IMR-90 (cell line): ENCODE measurements at regions not wholly inside any gene's neighbourhood (a gene's known extent, or its start where the extent isn't known, plus 50 kb on each side); places are given as distances from the start of the nearest gene placed in this dataset.
A peak's percentile ranks its signal among the peaks of the same experiment; 100 is the strongest.

Source experiments
- ATAC-seq: fragments of 200-7000 bp; cut with Tn5 transposase; 2 replicates; pipeline ENCODE4 v1.9.1; 2020; ENCODE audit warnings: low read depth, mild to moderate bottlenecking, moderate library complexity
- BruUV-seq: library from RNA; stranded (reverse); fragments of 400-500 nt; replicated peaks from 2 replicates; lab custom pipeline; 2021; lab: Mats Ljungman, UMichigan
- CTCF ChIA-PET: fragments of 300-600 bp; formaldehyde crosslinking; extraction: SDS; loops from one replicate; lab custom pipeline; 2021; ENCODE audit warnings: antibody characterized with exemption; lab: Yijun Ruan, JAX
- POLR2A ChIA-PET: fragments of 300-600 bp; sonication (Branson Sonifier 250); formaldehyde crosslinking; loops from one replicate; lab custom pipeline; 2022; ENCODE audit warnings: antibody characterized with exemption; ENCODE audit not compliant: unreplicated experiment; lab: Charles Lee
- DNase-seq: peaks from one replicate; pipeline ENCODE4 v3.0.0; 2013
- H2AFZ ChIP-seq: replicated peaks from 2 replicates; pipeline ENCODE3; 2013; ENCODE audit warnings: low read length, mild to moderate bottlenecking; ENCODE audit not compliant: poor library complexity
- H2AK5ac ChIP-seq: 2 replicates; pipeline ENCODE4 v1.6.1; 2013; ENCODE audit warnings: low read depth, low read length, inconsistent platforms
- H2AK9ac ChIP-seq: replicated peaks from 2 replicates; pipeline ENCODE3; 2013; ENCODE audit warnings: mild to moderate bottlenecking, low read depth, low read length, moderate library complexity; ENCODE audit not compliant: poor library complexity
- H2BK120ac ChIP-seq: 2 replicates; pipeline ENCODE4 v1.6.1; 2013; ENCODE audit warnings: low read depth, low read length, inconsistent platforms
- H2BK15ac ChIP-seq: 3 replicates; pipeline ENCODE4 v1.6.1; 2013; ENCODE audit warnings: low read depth, low read length, inconsistent platforms
- H2BK20ac ChIP-seq: 2 replicates; pipeline ENCODE4 v1.6.1; 2013; ENCODE audit warnings: low read depth, mild to moderate bottlenecking, inconsistent platforms, low read length, moderate library complexity
- H2BK5ac ChIP-seq: 2 replicates; pipeline ENCODE4 v1.6.1; 2013; ENCODE audit warnings: mild to moderate bottlenecking, low read depth, low read length, inconsistent platforms; ENCODE audit not compliant: poor library complexity, severe bottlenecking
- H3K14ac ChIP-seq: replicated peaks from 2 replicates; pipeline ENCODE4 v1.6.1; 2013; ENCODE audit warnings: low read depth, low read length, inconsistent platforms
- H3K18ac ChIP-seq: 2 replicates; pipeline ENCODE4 v1.6.1; 2013; ENCODE audit warnings: low read depth, low read length, control low read depth
- H3K23ac ChIP-seq: 2 replicates; pipeline ENCODE4 v1.6.1; 2013; ENCODE audit warnings: low read depth, low read length, inconsistent platforms
- H3K27ac ChIP-seq: 2 replicates; pipeline ENCODE4 v1.5.1; 2013; ENCODE audit warnings: mild to moderate bottlenecking, control low read depth, low read length; ENCODE audit not compliant: insufficient read depth
- H3K27me3 ChIP-seq: 2 replicates; pipeline ENCODE4 v1.6.1; 2013; ENCODE audit warnings: low read length; ENCODE audit not compliant: control insufficient read depth, insufficient read depth
- H3K36me3 ChIP-seq: 2 replicates; pipeline ENCODE4 v1.6.1; 2013; ENCODE audit warnings: low read length, mixed read lengths; ENCODE audit not compliant: control insufficient read depth, insufficient read depth
- H3K4ac ChIP-seq: 2 replicates; pipeline ENCODE4 v1.6.1; 2013; ENCODE audit warnings: low read depth, low read length, inconsistent platforms
- H3K4me1 ChIP-seq: 2 replicates; pipeline ENCODE4 v1.6.1; 2013; ENCODE audit warnings: low read length, mixed read lengths; ENCODE audit not compliant: control insufficient read depth, insufficient read depth
- H3K4me2 ChIP-seq: 2 replicates; pipeline ENCODE4 v1.6.1; 2013; ENCODE audit warnings: low read depth, mild to moderate bottlenecking, control low read depth, low read length, moderate library complexity
- H3K4me3 ChIP-seq: 2 replicates; pipeline ENCODE4 v1.5.1; 2013; ENCODE audit warnings: low read depth, mild to moderate bottlenecking, control low read depth, low read length, moderate library complexity; ENCODE audit not compliant: insufficient read depth
- H3K56ac ChIP-seq: 2 replicates; pipeline ENCODE4 v1.6.1; 2013; ENCODE audit warnings: low read length, inconsistent platforms; ENCODE audit not compliant: insufficient read depth; ENCODE audit errors: extremely low read depth
- H3K79me1 ChIP-seq, 2 experiments: 2 replicates each; pipeline ENCODE4 v1.6.1; 2013; ENCODE audit warnings: low read length in 2 of 2, inconsistent platforms in 1 of 2, low read depth in 1 of 2
- H3K9ac ChIP-seq: 2 replicates; pipeline ENCODE4 v1.6.1; 2013; ENCODE audit warnings: low read depth, low read length, control low read depth
- H3K9me1 ChIP-seq: 2 replicates; pipeline ENCODE4 v1.6.1; 2013; ENCODE audit warnings: low read length, inconsistent platforms; ENCODE audit not compliant: insufficient read depth
- H3K9me3 ChIP-seq: 2 replicates; pipeline ENCODE4 v1.6.1; 2013; ENCODE audit warnings: low read length; ENCODE audit not compliant: control insufficient read depth, insufficient read depth
- H4K20me1 ChIP-seq: 2 replicates; pipeline ENCODE4 v1.6.1; 2013; ENCODE audit warnings: low read length, inconsistent platforms; ENCODE audit not compliant: insufficient read depth
- H4K5ac ChIP-seq: 2 replicates; pipeline ENCODE4 v1.6.1; 2013; ENCODE audit warnings: mild to moderate bottlenecking, low read depth, low read length, control low read depth
- H4K8ac ChIP-seq, 2 experiments: 2 replicates each; pipeline ENCODE4 v1.6.1; 2013; ENCODE audit warnings: low read depth in 2 of 2, low read length in 2 of 2, control low read depth in 1 of 2, inconsistent platforms in 1 of 2
- H4K91ac ChIP-seq: 2 replicates; pipeline ENCODE4 v1.6.1; 2013; ENCODE audit warnings: low read depth, low read length, inconsistent platforms; ENCODE audit not compliant: insufficient read depth
- MAFK ChIP-seq: IDR thresholded peaks from 2 replicates; pipeline ENCODE4 v1.6.1; 2012; ENCODE audit warnings: low read depth, low read length, improper control_type of control experiment
- MXI1 ChIP-seq: IDR thresholded peaks from 2 replicates; pipeline ENCODE4 v1.6.1; 2012; ENCODE audit warnings: low read depth, mild to moderate bottlenecking, low read length, moderate library complexity, borderline replicate concordance
- NFE2L2 ChIP-seq: fragments of 150-350 bp; IDR thresholded peaks from 2 replicates; pipeline ENCODE4 v1.6.1; 2016; ENCODE audit warnings: low read depth, mild to moderate bottlenecking, low read length
- dilution Hi-C: fragments of 300-500 bp; cut with HindIII; formaldehyde crosslinking; loops from one replicate; pipeline ENCODE4 v1.14.3; 2018; ENCODE audit warnings: low sequenced_read_pairs; ENCODE audit not compliant: unreplicated experiment
- in situ Hi-C: fragments of 300-500 bp; cut with MboI; formaldehyde crosslinking; loops from 3 replicates; pipeline ENCODE4 v1.14.3; 2019; ENCODE audit warnings: low sequenced_read_pairs, inconsistent platforms, mixed read lengths
- intact Hi-C: fragments of 100-400 bp; cut with micrococcal nuclease; formaldehyde crosslinking; loops from 2 replicates; pipeline ENCODE4 v1.10.0; 2022

- POLR2A ChIA-PET = no interaction called here
- no peak overlapping the region for H2AK9ac ChIP-seq
- H2BK15ac ChIP-seq = no peak overlapping the region
- no peak overlapping the region for H3K18ac ChIP-seq
- H3K36me3 ChIP-seq = no peaks in the 10 kb centered on the region
- no peak overlapping the region for H4K5ac ChIP-seq
- H3K4me2 ChIP-seq = no peak overlapping the region
- no peak overlapping the region for H3K27ac ChIP-seq
- no peaks in the 10 kb centered on the region for H4K20me1 ChIP-seq
- H3K23ac ChIP-seq = no peak overlapping the region
- no TSS peak for BruUV-seq
- no peaks in the 10 kb centered on the region for H3K9me1 ChIP-seq
- no peak overlapping the region for H3K4me3 ChIP-seq
- no peak overlapping the region for H4K8ac ChIP-seq
- no peak overlapping the region for H2BK120ac ChIP-seq
- CTCF ChIA-PET = no interaction called here
- intact Hi-C loops (no loop called here), dilution Hi-C loops (no loop called here), in situ Hi-C loops (no loop called here)
- 0 out of 2 replicates have a peak, but pooled peaks cover 2% of the 10 kb centered on the region for H3K9me3 ChIP-seq
- peak; percentile 83 for TF ChIP-seq MAFK
- TF ChIP-seq NFE2L2 = no peak
- no peak for TF ChIP-seq MXI1
- no peaks in the 10 kb centered on the region for H3K4me1 ChIP-seq
- no peak overlapping the region for H2AFZ ChIP-seq
- H3K14ac ChIP-seq = no peak overlapping the region
- DNase-seq (no peak), ATAC-seq (no peak)
- H2BK20ac ChIP-seq = no peak overlapping the region
- no peak overlapping the region for H3K9ac ChIP-seq
- no peak overlapping the region for H4K91ac ChIP-seq
- no peak overlapping the region for H3K4ac ChIP-seq
- H2BK5ac ChIP-seq = no peak overlapping the region
- H2AK5ac ChIP-seq = no peak overlapping the region
- no peaks in the 10 kb centered on the region for H3K27me3 ChIP-seq
- no peak overlapping the region for H3K56ac ChIP-seq
- H3K79me1 ChIP-seq = no peaks in the 10 kb centered on the region
Observed at GRCh38 chr10:64234489-64234888, 713.3 kb downstream of the REEP3 start.
